HEK293 (cell line): ENCODE measurements at regions not wholly inside any gene's neighbourhood (a gene's known extent, or its start where the extent isn't known, plus 50 kb on each side); places are given as distances from the start of the nearest gene placed in this dataset.
A peak's percentile ranks its signal among the peaks of the same experiment; 100 is the strongest.

Experiments
- CTCF ChIA-PET: fragments of 350-600 bp; formaldehyde crosslinking; extraction: SDS; loops from one replicate; lab custom pipeline; 2021; ENCODE audit warnings: antibody characterized with exemption; lab: Yijun Ruan, JAX
- POLR2A ChIA-PET: fragments of 300-600 bp; formaldehyde crosslinking; extraction: SDS; loops from one replicate; lab custom pipeline; 2020; ENCODE audit warnings: antibody characterized with exemption, inconsistent platforms; lab: Yijun Ruan, JAX
- H3K27ac ChIP-seq: fragments of 200-500 bp; sonication (Bioruptor generic); 2 replicates; pipeline ENCODE4 v1.5.1; 2014; ENCODE audit warnings: low read depth, low read length, control low read depth, inconsistent platforms; ENCODE audit errors: extremely low read depth
- H3K36me3 ChIP-seq, 2 experiments: fragments of 200-500 bp in 1 of 2; sonication (Bioruptor generic) in 1 of 2; 1 replicate in 1 of 2; 2 replicates in 1 of 2; pipeline ENCODE4 v1.5.1; 2014 to 2017; ENCODE audit warnings: inconsistent platforms in 2 of 2, low read length in 2 of 2; ENCODE audit not compliant: control insufficient read depth in 2 of 2, insufficient read depth in 1 of 2
- H3K4me1 ChIP-seq: fragments of 200-500 bp; sonication (Bioruptor generic); 2 replicates; pipeline ENCODE4 v1.5.1; 2014; ENCODE audit warnings: mild to moderate bottlenecking, low read length, inconsistent platforms; ENCODE audit not compliant: control insufficient read depth, insufficient read depth
- H3K4me3 ChIP-seq: 2 replicates; pipeline ENCODE4 v1.5.1; 2011; ENCODE audit warnings: low read depth, mild to moderate bottlenecking, control low read depth, low read length, moderate library complexity
- H3K9me3 ChIP-seq: fragments of 200-500 bp; sonication (Bioruptor generic); 2 replicates; pipeline ENCODE4 v1.5.1; 2014; ENCODE audit warnings: low read depth, low read length, inconsistent platforms; ENCODE audit not compliant: control insufficient read depth, insufficient read depth
- PBX3 ChIP-seq: sonication (generic); formaldehyde crosslinking; IDR thresholded peaks from 2 replicates; pipeline ENCODE4 v1.8.1; 2022; ENCODE audit warnings: mild to moderate bottlenecking, moderate library complexity, missing genetic modification reagents
- SETDB1 ChIP-seq: IDR thresholded peaks from one replicate; pipeline ENCODE4 v1.6.1; 2017; ENCODE audit warnings: mild to moderate bottlenecking, low read length, moderate library complexity, mixed read lengths; ENCODE audit not compliant: insufficient read length
- SP7 ChIP-seq: fragments of 450-650 bp; formaldehyde crosslinking; IDR thresholded peaks from 2 replicates; pipeline ENCODE4 v1.5.1; 2016; ENCODE audit warnings: missing biosample characterization, missing genetic modification characterization
- ZBTB21 ChIP-seq: fragments of 450-650 bp; formaldehyde crosslinking; IDR thresholded peaks from 2 replicates; pipeline ENCODE4 v1.5.1; 2017; ENCODE audit warnings: missing biosample characterization, missing genetic modification characterization
- ZBTB8A ChIP-seq: fragments of 450-650 bp; formaldehyde crosslinking; IDR thresholded peaks from 2 replicates; pipeline ENCODE4 v1.5.1; 2016; ENCODE audit warnings: missing biosample characterization, missing genetic modification characterization
- ZNF138 ChIP-seq: fragments of 450-650 bp; formaldehyde crosslinking; IDR thresholded peaks from 2 replicates; pipeline ENCODE4 v1.5.1; 2016; ENCODE audit warnings: missing biosample characterization, missing genetic modification characterization, borderline replicate concordance
- ZNF148 ChIP-seq: fragments of 450-650 bp; formaldehyde crosslinking; IDR thresholded peaks from 2 replicates; pipeline ENCODE4 v1.5.0; 2017; ENCODE audit warnings: missing biosample characterization, missing genetic modification characterization, borderline replicate concordance
- ZNF202 ChIP-seq: fragments of 450-650 bp; formaldehyde crosslinking; IDR thresholded peaks from 2 replicates; pipeline ENCODE4 v1.5.1; 2016; ENCODE audit warnings: missing biosample characterization, missing genetic modification characterization, borderline replicate concordance
- ZNF362 ChIP-seq: fragments of 450-650 bp; formaldehyde crosslinking; IDR thresholded peaks from 2 replicates; pipeline ENCODE4 v1.5.1; 2016; ENCODE audit warnings: missing biosample characterization, missing genetic modification characterization
- ZNF426 ChIP-seq: fragments of 450-650 bp; formaldehyde crosslinking; IDR thresholded peaks from 2 replicates; pipeline ENCODE4 v1.5.1; 2017; ENCODE audit warnings: missing biosample characterization, missing genetic modification characterization, mild to moderate bottlenecking, inconsistent platforms, moderate library complexity
- ZNF555 ChIP-seq: fragments of 450-650 bp; formaldehyde crosslinking; conservative IDR thresholded peaks from 2 replicates; pipeline ENCODE4 v1.5.1; 2017; ENCODE audit warnings: missing biosample characterization, mild to moderate bottlenecking, missing genetic modification characterization, inconsistent platforms
- ZNF580 ChIP-seq: fragments of 450-650 bp; formaldehyde crosslinking; IDR thresholded peaks from 2 replicates; pipeline ENCODE4 v1.5.1; 2016; ENCODE audit warnings: missing biosample characterization, missing genetic modification characterization
- ZNF596 ChIP-seq: fragments of 450-650 bp; IDR thresholded peaks from 2 replicates; pipeline ENCODE4 v1.5.0; 2018; ENCODE audit warnings: missing biosample characterization, mild to moderate bottlenecking, missing genetic modification characterization, moderate library complexity
- ZNF837 ChIP-seq: fragments of 450-650 bp; formaldehyde crosslinking; IDR thresholded peaks from 2 replicates; pipeline ENCODE4 v1.5.1; 2016; ENCODE audit warnings: missing biosample characterization, missing genetic modification characterization
- ZNF843 ChIP-seq: fragments of 450-650 bp; formaldehyde crosslinking; IDR thresholded peaks from 2 replicates; pipeline ENCODE4 v1.5.1; 2016; ENCODE audit warnings: missing biosample characterization, missing genetic modification characterization
- TF ChIP-seq, protein P1 (sequence below): fragments of 450-650 bp; formaldehyde crosslinking; IDR thresholded peaks from 2 replicates; pipeline ENCODE4 v1.5.1; 2016; ENCODE audit warnings: missing biosample characterization, missing genetic modification characterization
- TF ChIP-seq, protein P2 (sequence below): fragments of 450-650 bp; formaldehyde crosslinking; IDR thresholded peaks from 2 replicates; pipeline ENCODE4 v1.5.1; 2016; ENCODE audit warnings: missing biosample characterization, missing genetic modification characterization
- TF ChIP-seq, protein P3 (sequence below): fragments of 450-650 bp; formaldehyde crosslinking; IDR thresholded peaks from 2 replicates; pipeline ENCODE4 v1.5.1; 2017; ENCODE audit warnings: missing biosample characterization, missing genetic modification characterization

- TF ChIP-seq ZNF148 (tag by site-specific recombination), result no peak
- no peak for TF ChIP-seq ZNF426 (tag by site-specific recombination)
- no peak for TF ChIP-seq ZBTB21 (tag by site-specific recombination)
Observed at GRCh38 chr1:194431121-194431520, 1244.7 kb upstream of the B3GALT2 start (continued).

- Histone ChIP-seq H3K4me3 (no peak overlapping the region), H3K9me3 (no peaks in the 10 kb centered on the region), H3K36me3 (no peaks in the 10 kb centered on the region), H3K4me1 (no peaks in the 10 kb centered on the region), H3K27ac (no peak overlapping the region)
- POLR2A ChIA-PET, result no interaction called here
- no peak for TF ChIP-seq ZBTB8A
- CTCF ChIA-PET, result interaction anchor here (0.6 to 0.9 kb wide), 2 partner anchors 36 to 862 kb away, joined by 3 to 5 read pairs; no protein-coding TSS in a partner anchor
Observed at GRCh38 chr1:194420706-194421105, 1234.3 kb upstream of the B3GALT2 start.

DNA sequence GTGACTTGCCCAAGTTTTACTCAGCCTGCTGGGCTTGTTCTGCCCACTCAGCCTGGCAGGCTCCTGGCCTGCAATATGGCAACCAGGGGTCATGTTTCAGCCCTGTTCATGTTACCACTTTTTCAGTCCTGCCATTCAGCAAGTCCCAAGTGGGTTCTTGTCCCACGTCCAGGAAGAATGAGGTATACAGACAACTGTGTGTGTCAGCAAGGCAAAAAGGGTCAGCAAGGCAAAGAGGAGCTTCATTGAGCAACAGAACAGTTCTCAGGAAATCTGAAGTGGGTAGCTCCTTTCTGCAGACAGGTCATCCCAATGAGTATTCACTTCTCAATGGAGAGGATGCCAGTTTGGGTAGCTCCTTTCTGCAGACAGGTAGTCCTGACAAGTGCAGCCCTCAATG, 1233.3 kb upstream of the B3GALT2 start:
- Histone ChIP-seq H3K9me3 (no peaks in the 10 kb centered on the region), H3K4me1 (no peaks in the 10 kb centered on the region), H3K4me3 (no peak overlapping the region), H3K27ac (no peak overlapping the region), H3K36me3 (no peaks in the 10 kb centered on the region)
- ChIA-PET POLR2A (no interaction called here), CTCF (interaction anchor here (0.6 kb wide), 1 partner anchor 112 kb away, joined by 3 read pairs; no protein-coding TSS in a partner anchor)
- no peak for TF ChIP-seq ZNF555 (tag by site-specific recombination)
- TF ChIP-seq SETDB1, result peak; percentile 51
- no peak for TF ChIP-seq ZNF843 (tag by site-specific recombination)
- no peak for TF ChIP-seq ZBTB21 (tag by site-specific recombination)
- TF ChIP-seq, protein P1, sequence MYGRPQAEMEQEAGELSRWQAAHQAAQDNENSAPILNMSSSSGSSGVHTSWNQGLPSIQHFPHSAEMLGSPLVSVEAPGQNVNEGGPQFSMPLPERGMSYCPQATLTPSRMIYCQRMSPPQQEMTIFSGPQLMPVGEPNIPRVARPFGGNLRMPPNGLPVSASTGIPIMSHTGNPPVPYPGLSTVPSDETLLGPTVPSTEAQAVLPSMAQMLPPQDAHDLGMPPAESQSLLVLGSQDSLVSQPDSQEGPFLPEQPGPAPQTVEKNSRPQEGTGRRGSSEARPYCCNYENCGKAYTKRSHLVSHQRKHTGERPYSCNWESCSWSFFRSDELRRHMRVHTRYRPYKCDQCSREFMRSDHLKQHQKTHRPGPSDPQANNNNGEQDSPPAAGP (tag by site-specific recombination), result no peak

GRCh38 chr1:194410756-194411155, 1224.3 kb upstream of the B3GALT2 start:
- CTCF ChIA-PET, result no interaction called here

More at GRCh38 chr1:194410756-194411155, 1224.3 kb upstream of the B3GALT2 start:
- Histone ChIP-seq H3K36me3 (no peaks in the 10 kb centered on the region), H3K27ac (no peak overlapping the region), H3K4me1 (no peaks in the 10 kb centered on the region), H3K9me3 (no peaks in the 10 kb centered on the region), H3K4me3 (no peak overlapping the region)
- POLR2A ChIA-PET, result no interaction called here
- TF ChIP-seq ZNF362 (tag by site-specific recombination), result no peak
- no peak for TF ChIP-seq ZNF138
- TF ChIP-seq, protein P2, sequence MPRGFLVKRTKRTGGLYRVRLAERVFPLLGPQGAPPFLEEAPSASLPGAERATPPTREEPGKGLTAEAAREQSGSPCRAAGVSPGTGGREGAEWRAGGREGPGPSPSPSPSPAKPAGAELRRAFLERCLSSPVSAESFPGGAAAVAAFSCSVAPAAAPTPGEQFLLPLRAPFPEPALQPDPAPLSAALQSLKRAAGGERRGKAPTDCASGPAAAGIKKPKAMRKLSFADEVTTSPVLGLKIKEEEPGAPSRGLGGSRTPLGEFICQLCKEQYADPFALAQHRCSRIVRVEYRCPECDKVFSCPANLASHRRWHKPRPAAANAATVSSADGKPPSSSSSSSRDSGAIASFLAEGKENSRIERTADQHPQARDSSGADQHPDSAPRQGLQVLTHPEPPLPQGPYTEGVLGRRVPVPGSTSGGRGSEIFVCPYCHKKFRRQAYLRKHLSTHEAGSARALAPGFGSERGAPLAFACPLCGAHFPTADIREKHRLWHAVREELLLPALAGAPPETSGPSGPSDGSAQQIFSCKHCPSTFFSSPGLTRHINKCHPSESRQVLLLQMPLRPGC, result no peak
- TF ChIP-seq, protein P3, sequence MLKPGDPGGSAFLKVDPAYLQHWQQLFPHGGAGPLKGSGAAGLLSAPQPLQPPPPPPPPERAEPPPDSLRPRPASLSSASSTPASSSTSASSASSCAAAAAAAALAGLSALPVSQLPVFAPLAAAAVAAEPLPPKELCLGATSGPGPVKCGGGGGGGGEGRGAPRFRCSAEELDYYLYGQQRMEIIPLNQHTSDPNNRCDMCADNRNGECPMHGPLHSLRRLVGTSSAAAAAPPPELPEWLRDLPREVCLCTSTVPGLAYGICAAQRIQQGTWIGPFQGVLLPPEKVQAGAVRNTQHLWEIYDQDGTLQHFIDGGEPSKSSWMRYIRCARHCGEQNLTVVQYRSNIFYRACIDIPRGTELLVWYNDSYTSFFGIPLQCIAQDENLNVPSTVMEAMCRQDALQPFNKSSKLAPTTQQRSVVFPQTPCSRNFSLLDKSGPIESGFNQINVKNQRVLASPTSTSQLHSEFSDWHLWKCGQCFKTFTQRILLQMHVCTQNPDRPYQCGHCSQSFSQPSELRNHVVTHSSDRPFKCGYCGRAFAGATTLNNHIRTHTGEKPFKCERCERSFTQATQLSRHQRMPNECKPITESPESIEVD (tag by site-specific recombination), result no peak
- TF ChIP-seq ZNF837 (tag by site-specific recombination), result no peak
- no peak for TF ChIP-seq ZNF202 (tag by site-specific recombination)
- no peak for TF ChIP-seq PBX3
- TF ChIP-seq ZNF596 (tag by site-specific recombination), result no peak
- TF ChIP-seq ZNF580 (tag by site-specific recombination), result no peak
- TF ChIP-seq SP7 (tag by site-specific recombination), result no peak
